Glutamatergic neuron (in vitro differentiated cells): ENCODE measurements at regions not wholly inside any gene's neighbourhood (a gene's known extent, or its start where the extent isn't known, plus 50 kb on each side); places are given as distances from the start of the nearest gene placed in this dataset.
"Not testable (repeated sequence)": the region's sequence is repeated elsewhere in the genome, so short reads cannot be mapped to it uniquely, and the experiment has no call there.

Experiments used
- DNase-seq: peaks from one replicate; pipeline ENCODE4 v3.0.0; 2022
- H3K27ac Mint-ChIP-seq: one replicate; pipeline ENCODE4 v1.8.0; 2020; ENCODE audit warnings: mild to moderate bottlenecking, mixed read lengths, inconsistent platforms; ENCODE audit not compliant: unreplicated experiment
- H3K27me3 Mint-ChIP-seq: one replicate; pipeline ENCODE4 v1.8.0; 2020; ENCODE audit warnings: mild to moderate bottlenecking, moderate library complexity, mixed read lengths, inconsistent platforms; ENCODE audit not compliant: unreplicated experiment
- H3K36me3 Mint-ChIP-seq: one replicate; pipeline ENCODE4 v1.8.0; 2020; ENCODE audit warnings: mild to moderate bottlenecking, mixed read lengths, inconsistent platforms; ENCODE audit not compliant: unreplicated experiment
- H3K4me1 Mint-ChIP-seq: one replicate; pipeline ENCODE4 v1.8.0; 2020; ENCODE audit warnings: mild to moderate bottlenecking, low read depth, mixed read lengths, inconsistent platforms; ENCODE audit not compliant: unreplicated experiment
- H3K4me3 Mint-ChIP-seq: one replicate; pipeline ENCODE4 v1.8.0; 2020; ENCODE audit warnings: mild to moderate bottlenecking, mixed read lengths, inconsistent platforms; ENCODE audit not compliant: unreplicated experiment
- H3K9me3 Mint-ChIP-seq: one replicate; pipeline ENCODE4 v1.8.0; 2020; ENCODE audit warnings: mild to moderate bottlenecking, moderate library complexity, mixed read lengths, inconsistent platforms; ENCODE audit not compliant: unreplicated experiment
- CTCF ChIP-seq: fragments of 200-600 bp; sonication (generic); IDR thresholded peaks from one replicate; pipeline ENCODE4 v1.5.0; 2021; ENCODE audit not compliant: partially characterized antibody, unreplicated experiment

GRCh38 chr7:149688836-149689235 is 84.6 kb downstream of the ZNF467 start:
- Mint-ChIP-seq H3K27ac (no peak overlapping the region), H3K27me3 (peaks cover 7% of the 10 kb centered on the region), H3K4me3 (no peak overlapping the region), H3K4me1 (peaks cover 2% of the 10 kb centered on the region), H3K9me3 (peaks cover 9% of the 10 kb centered on the region), H3K36me3 (no peaks in the 10 kb centered on the region)
- TF ChIP-seq CTCF: no peak
- DNase-seq: no peak

GRCh38 chr7:149687820-149688219 is 85.6 kb downstream of the ZNF467 start:
- not testable (repeated sequence) for H3K4me1 Mint-ChIP-seq, H3K4me3 Mint-ChIP-seq, H3K27ac Mint-ChIP-seq, H3K36me3 Mint-ChIP-seq, H3K9me3 Mint-ChIP-seq, H3K27me3 Mint-ChIP-seq, DNase-seq

GRCh38 chr7:149686449-149686848 is 86.9 kb downstream of the ZNF467 start:
- no peak for TF ChIP-seq CTCF
- Mint-ChIP-seq H3K36me3 (no peaks in the 10 kb centered on the region), H3K9me3 (peaks cover 7% of the 10 kb centered on the region), H3K4me3 (no peak overlapping the region), H3K4me1 (peaks cover 5% of the 10 kb centered on the region), H3K27me3 (peaks cover 3% of the 10 kb centered on the region), H3K27ac (no peak overlapping the region)
- DNase-seq: no peak

- peaks cover under 1% of the 10 kb centered on the region for H3K27me3 Mint-ChIP-seq
- peaks cover 5% of the 10 kb centered on the region for H3K4me1 Mint-ChIP-seq
- H3K27ac Mint-ChIP-seq: no peak overlapping the region
Measured at GRCh38 chr7:149686011-149686410, 87.4 kb downstream of the ZNF467 start.

GRCh38 chr7:149685455-149685854 is 87.9 kb downstream of the ZNF467 start:
- TF ChIP-seq CTCF: no peak
- Mint-ChIP-seq H3K27ac (no peak overlapping the region), H3K27me3 (no peaks in the 10 kb centered on the region), H3K9me3 (no peaks in the 10 kb centered on the region), H3K36me3 (no peaks in the 10 kb centered on the region), H3K4me3 (no peak overlapping the region), H3K4me1 (peaks cover 2% of the 10 kb centered on the region)
- no peak for DNase-seq

More at GRCh38 chr7:149686011-149686410, 87.4 kb downstream of the ZNF467 start:
- Mint-ChIP-seq H3K36me3 (no peaks in the 10 kb centered on the region), H3K9me3 (peaks cover 3% of the 10 kb centered on the region), H3K4me3 (no peak overlapping the region)
- DNase-seq: no peak
- no peak for TF ChIP-seq CTCF

GRCh38 chr7:149683898-149684297 is 89.5 kb downstream of the ZNF467 start:
- TF ChIP-seq CTCF: no peak
- Mint-ChIP-seq H3K36me3 (no peaks in the 10 kb centered on the region), H3K27ac (no peak overlapping the region), H3K4me1 (peaks cover 2% of the 10 kb centered on the region), H3K9me3 (no peaks in the 10 kb centered on the region), H3K27me3 (no peaks in the 10 kb centered on the region), H3K4me3 (no peak overlapping the region)
- no peak for DNase-seq
